GM13976 (cell line): ENCODE measurements at regions not wholly inside any gene's neighbourhood (a gene's known extent, or its start where the extent isn't known, plus 50 kb on each side); places are given as distances from the start of the nearest gene placed in this dataset.

Experiments
- DNase-seq: peaks from one replicate; pipeline ENCODE4 v3.0.0; 2012; ENCODE audit warnings: low spot score
- in situ Hi-C: fragments of 300-500 bp; cut with MboI; formaldehyde crosslinking; loops from one replicate; pipeline ENCODE4 v1.12.0; 2022; ENCODE audit warnings: low sequenced_read_pairs, mixed read lengths, inconsistent platforms; ENCODE audit not compliant: unreplicated experiment
- TF ChIP-seq, protein P1 (sequence below): IDR thresholded peaks from 2 replicates; pipeline ENCODE4 v1.5.1; 2012; ENCODE audit warnings: borderline replicate concordance, mild to moderate bottlenecking; ENCODE audit not compliant: insufficient read depth; ENCODE audit errors: extremely low read depth, missing control alignments, control extremely low read depth

- in situ Hi-C loops = no loop called here
- no peak for DNase-seq
- TF ChIP-seq, protein P1, sequence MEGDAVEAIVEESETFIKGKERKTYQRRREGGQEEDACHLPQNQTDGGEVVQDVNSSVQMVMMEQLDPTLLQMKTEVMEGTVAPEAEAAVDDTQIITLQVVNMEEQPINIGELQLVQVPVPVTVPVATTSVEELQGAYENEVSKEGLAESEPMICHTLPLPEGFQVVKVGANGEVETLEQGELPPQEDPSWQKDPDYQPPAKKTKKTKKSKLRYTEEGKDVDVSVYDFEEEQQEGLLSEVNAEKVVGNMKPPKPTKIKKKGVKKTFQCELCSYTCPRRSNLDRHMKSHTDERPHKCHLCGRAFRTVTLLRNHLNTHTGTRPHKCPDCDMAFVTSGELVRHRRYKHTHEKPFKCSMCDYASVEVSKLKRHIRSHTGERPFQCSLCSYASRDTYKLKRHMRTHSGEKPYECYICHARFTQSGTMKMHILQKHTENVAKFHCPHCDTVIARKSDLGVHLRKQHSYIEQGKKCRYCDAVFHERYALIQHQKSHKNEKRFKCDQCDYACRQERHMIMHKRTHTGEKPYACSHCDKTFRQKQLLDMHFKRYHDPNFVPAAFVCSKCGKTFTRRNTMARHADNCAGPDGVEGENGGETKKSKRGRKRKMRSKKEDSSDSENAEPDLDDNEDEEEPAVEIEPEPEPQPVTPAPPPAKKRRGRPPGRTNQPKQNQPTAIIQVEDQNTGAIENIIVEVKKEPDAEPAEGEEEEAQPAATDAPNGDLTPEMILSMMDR = no peak
Observed at GRCh38 chr4:132124624-132124974, 1024.5 kb upstream of the PCDH10 start.

DNA sequence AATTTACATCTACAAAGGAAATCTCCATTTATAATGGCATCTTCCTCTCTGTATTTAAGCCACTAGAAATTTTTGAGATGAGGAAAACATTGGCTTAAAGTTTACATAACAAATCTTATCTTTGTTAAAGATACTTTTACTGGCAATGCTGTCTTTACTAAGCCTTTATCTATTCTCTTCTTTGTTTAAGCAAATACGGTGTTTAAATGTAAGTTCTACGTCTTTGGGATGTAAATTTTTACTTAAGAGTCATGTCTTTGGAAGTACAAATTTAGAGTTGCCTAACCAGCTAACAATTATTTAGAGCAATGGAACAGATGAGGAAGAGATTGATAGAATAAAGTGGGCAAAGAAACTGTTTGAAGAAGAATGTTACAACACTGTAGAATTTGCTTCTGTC is 1024.0 kb upstream of the PCDH10 start:
- in situ Hi-C loops = no loop called here
- no peak for DNase-seq
- TF ChIP-seq, protein P1 = no peak

- DNase-seq = no peak
- in situ Hi-C loops = no loop called here
- TF ChIP-seq, protein P1 = no peak
Observed at GRCh38 chr4:132132433-132132832, 1016.7 kb upstream of the PCDH10 start.

DNA sequence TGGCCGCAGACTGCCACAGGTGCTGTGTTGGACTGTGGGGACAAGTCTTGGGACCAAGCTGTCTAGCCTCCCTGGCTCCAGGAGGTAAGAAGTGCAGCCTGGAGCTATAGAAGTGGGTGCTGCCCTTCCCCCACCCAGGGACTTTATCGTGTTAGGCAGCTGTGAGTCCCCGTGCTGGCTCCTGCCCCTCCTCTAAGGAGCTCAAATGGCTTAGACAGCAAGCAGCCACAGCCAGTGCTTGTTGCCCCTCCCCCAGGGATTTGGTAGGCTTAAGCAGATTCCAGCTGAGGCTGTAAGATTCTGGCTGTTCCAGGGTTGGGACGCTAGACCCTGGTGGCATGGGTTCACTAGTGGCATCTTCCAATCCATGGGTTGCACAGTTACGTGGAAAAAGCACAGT is 979.4 kb upstream of the PCDH10 start:
- TF ChIP-seq, protein P1 = no peak
- DNase-seq = no peak
- in situ Hi-C loops = no loop called here

DNA sequence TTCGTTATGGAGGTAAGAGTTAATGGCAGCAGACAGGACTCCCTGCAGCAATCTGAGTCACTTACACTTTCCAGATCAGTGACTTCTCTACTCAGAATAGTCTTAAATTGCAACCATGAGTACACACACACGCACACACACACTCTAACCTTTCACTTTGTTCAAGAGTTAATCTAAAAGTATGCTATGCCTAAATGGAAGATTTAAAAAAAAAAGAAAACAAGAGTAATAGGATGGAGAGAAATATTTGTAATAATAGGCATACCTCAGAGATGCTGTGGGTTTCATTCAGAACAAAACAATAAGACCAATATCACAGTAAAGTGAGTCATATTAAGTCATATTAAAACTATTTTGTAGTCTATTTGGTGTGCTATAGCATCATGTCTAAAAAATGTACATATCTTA is 969.1 kb upstream of the PCDH10 start:
- TF ChIP-seq, protein P1 = no peak
- in situ Hi-C loops = no loop called here
- DNase-seq = no peak

- no peak for DNase-seq
- in situ Hi-C loops = no loop called here
- TF ChIP-seq, protein P1 = no peak
Observed at GRCh38 chr4:132195176-132195575, 953.9 kb upstream of the PCDH10 start.

DNA sequence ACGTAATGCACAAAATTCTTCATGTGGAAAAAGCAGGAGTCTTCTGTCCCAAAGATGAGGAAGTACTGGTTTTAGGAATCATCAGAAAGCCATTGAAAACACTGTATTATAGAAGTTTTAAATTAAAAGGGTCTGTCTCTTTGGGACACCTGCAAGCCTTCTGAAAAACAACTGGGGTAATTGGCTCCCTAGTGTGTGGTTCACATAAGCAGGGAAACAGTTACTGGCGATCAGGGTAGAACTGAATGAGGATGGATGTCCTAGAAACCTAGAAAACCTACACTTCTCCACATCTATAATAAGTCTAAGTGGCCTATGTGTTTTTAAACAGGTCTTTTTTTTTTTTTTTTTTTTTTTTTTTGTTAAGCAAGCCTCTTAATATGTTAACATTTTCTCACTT is 945.5 kb upstream of the PCDH10 start:
- in situ Hi-C loops = no loop called here
- TF ChIP-seq, protein P1 = no peak

More for the DNA sequence above, 945.5 kb upstream of the PCDH10 start:
- DNase-seq = no peak
